ENCODE measurements at regions not wholly inside any gene's neighbourhood (a gene's known extent, or its start where the extent isn't known, plus 50 kb on each side); places are given as distances from the start of the nearest gene placed in this dataset.

- WGBS, 2 donors: 71 to 78% methylated on average over 6 of the region's 6 CpGs
- TF ChIP-seq CTCF (IDR thresholded peaks at IDR 0.05) (no peak), POLR2A (IDR thresholded peaks at IDR 0.05) (no peak)
- H3K27ac ChIP-seq: no peak overlapping the region
- no peak for DNase-seq
- no peaks in the 10 kb centered on the region for H3K4me1 ChIP-seq
- H3K27me3 ChIP-seq: no peaks in the 10 kb centered on the region
- no peaks in the 10 kb centered on the region for H3K9me3 ChIP-seq
- H3K36me3 ChIP-seq (ENCODE audit: low read depth, missing control alignments): no peaks in the 10 kb centered on the region
- intact Hi-C loops (cut with DNase I; ENCODE audit: low total_unique reads): no loop called here
- no peak overlapping the region for H3K4me3 ChIP-seq
These were observed 180.6 kb upstream of the NPVF start for GRCh38 chr7:25408876-25409275.

GRCh38 chr7:25409897-25410636 lies 181.8 kb upstream of the NPVF start:
- no peaks in the 10 kb centered on the region for H3K27me3 ChIP-seq
- TF ChIP-seq POLR2A (IDR thresholded peaks at IDR 0.05): no peak
- TF ChIP-seq CTCF (IDR thresholded peaks at IDR 0.05): no peak
- WGBS, 2 donors: 89 to 90% methylated on average over 6 of the region's 6 CpGs
- no peaks in the 10 kb centered on the region for H3K4me1 ChIP-seq
- H3K4me3 ChIP-seq: no peak overlapping the region
- H3K36me3 ChIP-seq (ENCODE audit: low read depth, missing control alignments): no peaks in the 10 kb centered on the region
- intact Hi-C loops (cut with DNase I; ENCODE audit: low total_unique reads): no loop called here
- H3K9me3 ChIP-seq: no peaks in the 10 kb centered on the region
- H3K27ac ChIP-seq: no peak overlapping the region
- no peak for DNase-seq

- 88% methylated on average over 3 of the region's 3 CpGs for WGBS, 2 donors
- Histone ChIP-seq H3K9me3 (no peaks in the 10 kb centered on the region), H3K27ac (no peak overlapping the region), H3K4me3 (no peak overlapping the region), H3K27me3 (no peaks in the 10 kb centered on the region), H3K36me3 (ENCODE audit: low read depth, missing control alignments) (no peaks in the 10 kb centered on the region), H3K4me1 (no peaks in the 10 kb centered on the region)
- intact Hi-C loops (cut with DNase I; ENCODE audit: low total_unique reads): no loop called here
- no peak for DNase-seq
- TF ChIP-seq POLR2A (IDR thresholded peaks at IDR 0.05) (no peak), CTCF (IDR thresholded peaks at IDR 0.05) (no peak)
These were observed 192.5 kb upstream of the NPVF start for GRCh38 chr7:25420771-25421170.

- no peaks in the 10 kb centered on the region for H3K36me3 ChIP-seq (ENCODE audit: low read depth, missing control alignments)
- no peak for DNase-seq
- no peak overlapping the region for H3K4me3 ChIP-seq
- H3K27ac ChIP-seq: no peak overlapping the region
- intact Hi-C loops (cut with DNase I; ENCODE audit: low total_unique reads): no loop called here
- no peak for TF ChIP-seq CTCF (IDR thresholded peaks at IDR 0.05)
- TF ChIP-seq POLR2A (IDR thresholded peaks at IDR 0.05): no peak
- 65 to 74% methylated on average over 2 of the region's 2 CpGs for WGBS, 2 donors
- no peaks in the 10 kb centered on the region for H3K27me3 ChIP-seq
- no peaks in the 10 kb centered on the region for H3K4me1 ChIP-seq
- H3K9me3 ChIP-seq: no peaks in the 10 kb centered on the region
These were observed 195.8 kb upstream of the NPVF start for GRCh38 chr7:25424113-25424512.

GRCh38 chr7:25424855-25425254 lies 196.6 kb upstream of the NPVF start:
- no peak overlapping the region for H3K4me3 ChIP-seq
- TF ChIP-seq CTCF (IDR thresholded peaks at IDR 0.05) (no peak), POLR2A (IDR thresholded peaks at IDR 0.05) (no peak)
- H3K36me3 ChIP-seq (ENCODE audit: low read depth, missing control alignments): no peaks in the 10 kb centered on the region
- intact Hi-C loops (cut with DNase I; ENCODE audit: low total_unique reads): no loop called here
- no peaks in the 10 kb centered on the region for H3K27me3 ChIP-seq
- H3K27ac ChIP-seq: no peak overlapping the region
- no peaks in the 10 kb centered on the region for H3K4me1 ChIP-seq
- no peak for DNase-seq
- no peaks in the 10 kb centered on the region for H3K9me3 ChIP-seq
- WGBS, 2 donors: 89 to 92% methylated on average over 5 of the region's 5 CpGs

All from testis (tissue), 2 donors.